CD14-positive monocyte (primary cell): ENCODE measurements at regions not wholly inside any gene's neighbourhood (a gene's known extent, or its start where the extent isn't known, plus 50 kb on each side); places are given as distances from the start of the nearest gene placed in this dataset.

Experiments used
- DNase-seq, 3 donors: peaks; one replicate each; pipeline ENCODE4 v3.0.0-alpha.2; 2011 to 2022
- H2AFZ ChIP-seq: 2 replicates; pipeline ENCODE4 v1.6.0; 2012; ENCODE audit warnings: mild to moderate bottlenecking, low read depth, low read length, inconsistent platforms; ENCODE audit not compliant: insufficient read depth, poor library complexity, severe bottlenecking
- H3K27ac ChIP-seq, 2 donors: 1 replicate in 1 of 2; 2 replicates in 1 of 2; pipeline ENCODE4 v1.5.1; 2012 to 2013; ENCODE audit warnings: low read length in 2 of 2, control low read depth in 1 of 2, inconsistent platforms in 1 of 2, low read depth in 1 of 2, mild to moderate bottlenecking in 1 of 2
- H3K27me3 ChIP-seq, 2 donors: one replicate each; pipeline versions ENCODE4 v1.6.0 to v1.6.1; 2011 to 2013; ENCODE audit warnings: low read length in 2 of 2; ENCODE audit not compliant: control insufficient read depth in 2 of 2, insufficient read depth in 2 of 2
- H3K36me3 ChIP-seq, 2 donors: replicated peaks in 1 of 2; 1 replicate in 1 of 2; 2 replicates in 1 of 2; pipeline versions ENCODE4 v1.5.1 to v1.6.1; 2012 to 2013; ENCODE audit warnings: low read length in 2 of 2, control low read depth in 1 of 2, inconsistent platforms in 1 of 2, mild to moderate bottlenecking in 1 of 2; ENCODE audit not compliant: insufficient read depth in 2 of 2, control insufficient read depth in 1 of 2
- H3K4me1 ChIP-seq, 2 donors: 1 replicate in 1 of 2; 2 replicates in 1 of 2; pipeline versions ENCODE4 v1.5.1 to v1.6.1; 2012 to 2013; ENCODE audit warnings: low read length in 2 of 2, control low read depth in 1 of 2, inconsistent platforms in 1 of 2, mild to moderate bottlenecking in 1 of 2, moderate library complexity in 1 of 2; ENCODE audit not compliant: insufficient read depth in 2 of 2, control insufficient read depth in 1 of 2
- H3K4me2 ChIP-seq: replicated peaks from 2 replicates; pipeline ENCODE3; 2012; ENCODE audit warnings: low read length, moderate library complexity, mild to moderate bottlenecking; ENCODE audit not compliant: poor library complexity, severe bottlenecking; ENCODE audit errors: extremely low read depth
- H3K4me3 ChIP-seq, 3 experiments: fragments of 200-600 bp in 1 of 3; sonication (generic) in 1 of 3; replicated peaks in 1 of 3; 1 replicate in 2 of 3; 2 replicates in 1 of 3; pipeline ENCODE4 v1.5.1; 2011 to 2013; ENCODE audit warnings: low read length in 3 of 3, mild to moderate bottlenecking in 3 of 3, control low read depth in 2 of 3, low read depth in 2 of 3, inconsistent platforms in 1 of 3, moderate library complexity in 1 of 3
- H3K79me2 ChIP-seq: 2 replicates; pipeline ENCODE4 v1.6.0; 2012; ENCODE audit warnings: mild to moderate bottlenecking, control low read depth, inconsistent platforms, low read length, moderate library complexity; ENCODE audit not compliant: insufficient read depth
- H3K9ac ChIP-seq: 2 replicates; pipeline ENCODE4 v1.6.0; 2017; ENCODE audit warnings: low read length, mild to moderate bottlenecking; ENCODE audit not compliant: insufficient read depth, poor library complexity, severe bottlenecking
- H3K9me3 ChIP-seq, 2 donors: replicated peaks in 1 of 2; 1 replicate in 1 of 2; 2 replicates in 1 of 2; pipeline versions ENCODE4 v1.5.1 to v1.6.1; 2012 to 2013; ENCODE audit warnings: low read length in 2 of 2, control low read depth in 1 of 2; ENCODE audit not compliant: control insufficient read depth in 1 of 2, insufficient read depth in 1 of 2
- H4K20me1 ChIP-seq: 2 replicates; pipeline ENCODE4 v1.6.0; 2012; ENCODE audit warnings: mild to moderate bottlenecking, low read length, control low read depth, moderate library complexity; ENCODE audit not compliant: insufficient read depth
- H3K27ac Mint-ChIP-seq, 7 donors: one replicate each; pipeline ENCODE4 v1.8.0; 2020; ENCODE audit warnings: mild to moderate bottlenecking in 7 of 7, mixed read lengths in 7 of 7, moderate library complexity in 6 of 7, inconsistent platforms in 2 of 7
- H3K27me3 Mint-ChIP-seq, 3 donors: one replicate each; pipeline ENCODE4 v1.8.0; 2021 to 2022; ENCODE audit warnings: low read depth in 3 of 3, mild to moderate bottlenecking in 3 of 3, mixed read lengths in 3 of 3, moderate library complexity in 3 of 3, inconsistent platforms in 1 of 3
- H3K36me3 Mint-ChIP-seq, 2 donors: one replicate each; pipeline ENCODE4 v1.8.0; 2020; ENCODE audit warnings: mixed read lengths in 2 of 2, inconsistent platforms in 1 of 2, mild to moderate bottlenecking in 1 of 2
- H3K4me1 Mint-ChIP-seq: one replicate; pipeline ENCODE4 v1.8.0; 2020; ENCODE audit warnings: mild to moderate bottlenecking, mixed read lengths
- H3K4me3 Mint-ChIP-seq, 2 donors: one replicate each; pipeline ENCODE4 v1.8.0; 2020; ENCODE audit warnings: mild to moderate bottlenecking in 2 of 2, mixed read lengths in 2 of 2, moderate library complexity in 1 of 2
- H3K9me3 Mint-ChIP-seq, 7 donors: one replicate each; pipeline ENCODE4 v1.8.0; 2020 to 2022; ENCODE audit warnings: mixed read lengths in 7 of 7, mild to moderate bottlenecking in 6 of 7, moderate library complexity in 6 of 7, inconsistent platforms in 2 of 7
- CTCF ChIP-seq: fragments of 200-600 bp; IDR thresholded peaks from one replicate; pipeline ENCODE4 v1.8.0; 2022; ENCODE audit warnings: antibody characterized with exemption, mild to moderate bottlenecking
- WGBS: methylation state at CpG from one replicate; pipeline ENCODE4 v1.1.5; 2013; ENCODE audit warnings: missing lambda C conversion rate; ENCODE audit not compliant: insufficient coverage; 5-methylcytosine and 5-hydroxymethylcytosine counted together
- intact Hi-C, 2 donors: fragments of 100-400 bp; cut with micrococcal nuclease; formaldehyde crosslinking; loops; one replicate each; pipeline versions ENCODE4 v1.15.0 to v1.15.1; 2023

DNA sequence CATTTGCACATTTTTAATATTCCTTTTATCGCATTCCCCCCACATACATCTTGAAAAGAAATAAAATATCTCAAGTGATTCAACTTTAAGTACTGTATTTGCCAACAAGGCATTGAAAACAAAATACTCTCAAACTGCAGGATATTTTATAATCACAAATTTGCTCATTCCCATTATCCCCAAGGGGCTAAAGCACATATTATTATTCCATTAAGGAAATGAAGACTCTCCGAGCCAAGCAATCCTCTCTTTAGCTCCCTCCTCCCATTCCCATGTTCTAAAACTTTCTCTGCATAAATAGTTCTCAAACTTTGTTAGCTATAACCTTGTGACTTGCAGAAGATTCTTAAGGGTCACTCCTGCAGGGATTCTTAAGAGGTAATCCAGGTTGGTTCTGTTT, 436.8 kb downstream of the KCNJ2 start:
- no peak overlapping the region for H2AFZ ChIP-seq
- no peaks in the 10 kb centered on the region for H3K79me2 ChIP-seq

GRCh38 chr17:70608193-70608592, 438.9 kb downstream of the KCNJ2 start:
- no CpG with 5 or more reads among the region's 2 CpGs for WGBS
- no peak overlapping the region for H2AFZ ChIP-seq

More for the DNA sequence above, 436.8 kb downstream of the KCNJ2 start:
- H3K4me3 Mint-ChIP-seq: no peak overlapping the region
- TF ChIP-seq CTCF: no peak
- no peaks in the 10 kb centered on the region for H4K20me1 ChIP-seq
- intact Hi-C loops: no loop called here
- H3K27ac ChIP-seq: no peak overlapping the region
- peaks cover 1 to 3% (median 3%) of the 10 kb centered on the region in 3 donors for H3K27me3 Mint-ChIP-seq
- H3K9ac ChIP-seq: no peak overlapping the region
- no peaks in the 10 kb centered on the region for H3K36me3 Mint-ChIP-seq
- H3K9me3 Mint-ChIP-seq: peaks cover 0 to 4% (median 0%) of the 10 kb centered on the region in 7 donors
- H3K27me3 ChIP-seq: no peaks in the 10 kb centered on the region
- H3K36me3 ChIP-seq: no peaks in the 10 kb centered on the region
- no peak overlapping the region for H3K4me3 ChIP-seq
- no peaks in the 10 kb centered on the region for H3K4me1 Mint-ChIP-seq
- H3K4me1 ChIP-seq: no peaks in the 10 kb centered on the region
- H3K9me3 ChIP-seq: no peaks in the 10 kb centered on the region
- no peak for DNase-seq
- no peak overlapping the region for H3K4me2 ChIP-seq
- no CpG with 5 or more reads among the region's 2 CpGs for WGBS
- H3K27ac Mint-ChIP-seq: no peak overlapping the region

More at GRCh38 chr17:70608193-70608592, 438.9 kb downstream of the KCNJ2 start:
- H3K4me2 ChIP-seq: no peak overlapping the region
- H4K20me1 ChIP-seq: no peaks in the 10 kb centered on the region
- no peaks in the 10 kb centered on the region for H3K27me3 ChIP-seq
- no peaks in the 10 kb centered on the region for H3K79me2 ChIP-seq
- Mint-ChIP-seq H3K4me3 (no peak overlapping the region), H3K4me1 (peaks cover 2% of the 10 kb centered on the region), H3K27me3 (peaks cover 1 to 4% (median 1%) of the 10 kb centered on the region in 3 donors), H3K36me3 (no peaks in the 10 kb centered on the region), H3K27ac (no peak overlapping the region), H3K9me3 (peaks cover 0 to 2% (median 0%) of the 10 kb centered on the region in 7 donors)
- no peak overlapping the region for H3K27ac ChIP-seq
- no peak overlapping the region for H3K4me3 ChIP-seq
- H3K9me3 ChIP-seq: no peaks in the 10 kb centered on the region
- no peak overlapping the region for H3K9ac ChIP-seq
- DNase-seq: no peak
- H3K4me1 ChIP-seq: no peaks in the 10 kb centered on the region
- TF ChIP-seq CTCF: no peak
- no peaks in the 10 kb centered on the region for H3K36me3 ChIP-seq
- intact Hi-C loops: no loop called here
